ENCODE measurements at regions not wholly inside any gene's neighbourhood (a gene's known extent, or its start where the extent isn't known, plus 50 kb on each side); places are given as distances from the start of the nearest gene placed in this dataset.

DNA sequence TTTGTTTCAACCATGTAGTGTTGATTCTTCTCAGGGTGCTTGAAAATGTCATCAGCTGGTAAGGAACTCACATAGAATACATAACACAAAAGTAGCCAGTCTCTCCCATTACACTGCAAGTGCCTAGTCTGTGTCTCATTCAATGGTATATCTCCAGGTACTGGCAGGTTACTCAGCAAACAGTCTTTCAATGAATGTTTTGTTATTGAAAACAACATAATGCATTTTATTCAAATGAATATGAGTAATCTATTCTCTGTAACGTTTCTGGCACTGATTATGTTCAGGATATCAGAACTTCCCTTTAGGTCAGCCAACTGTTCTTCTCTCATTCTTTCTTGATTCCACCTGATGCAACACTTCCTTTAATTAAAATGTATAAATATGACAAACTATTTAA lies 68.0 kb upstream of the SLITRK1 start:
- TF ChIP-seq, protein P1, sequence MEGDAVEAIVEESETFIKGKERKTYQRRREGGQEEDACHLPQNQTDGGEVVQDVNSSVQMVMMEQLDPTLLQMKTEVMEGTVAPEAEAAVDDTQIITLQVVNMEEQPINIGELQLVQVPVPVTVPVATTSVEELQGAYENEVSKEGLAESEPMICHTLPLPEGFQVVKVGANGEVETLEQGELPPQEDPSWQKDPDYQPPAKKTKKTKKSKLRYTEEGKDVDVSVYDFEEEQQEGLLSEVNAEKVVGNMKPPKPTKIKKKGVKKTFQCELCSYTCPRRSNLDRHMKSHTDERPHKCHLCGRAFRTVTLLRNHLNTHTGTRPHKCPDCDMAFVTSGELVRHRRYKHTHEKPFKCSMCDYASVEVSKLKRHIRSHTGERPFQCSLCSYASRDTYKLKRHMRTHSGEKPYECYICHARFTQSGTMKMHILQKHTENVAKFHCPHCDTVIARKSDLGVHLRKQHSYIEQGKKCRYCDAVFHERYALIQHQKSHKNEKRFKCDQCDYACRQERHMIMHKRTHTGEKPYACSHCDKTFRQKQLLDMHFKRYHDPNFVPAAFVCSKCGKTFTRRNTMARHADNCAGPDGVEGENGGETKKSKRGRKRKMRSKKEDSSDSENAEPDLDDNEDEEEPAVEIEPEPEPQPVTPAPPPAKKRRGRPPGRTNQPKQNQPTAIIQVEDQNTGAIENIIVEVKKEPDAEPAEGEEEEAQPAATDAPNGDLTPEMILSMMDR (IDR thresholded peaks at IDR 0.05; ENCODE audit: low read length) = no peak
- no peak for TF ChIP-seq EZH2 (IDR thresholded peaks at IDR 0.05; ENCODE audit: borderline replicate concordance, low read length)
